ENCODE measurements at regions not wholly inside any gene's neighbourhood (a gene's known extent, or its start where the extent isn't known, plus 50 kb on each side); places are given as distances from the start of the nearest gene placed in this dataset.

DNA sequence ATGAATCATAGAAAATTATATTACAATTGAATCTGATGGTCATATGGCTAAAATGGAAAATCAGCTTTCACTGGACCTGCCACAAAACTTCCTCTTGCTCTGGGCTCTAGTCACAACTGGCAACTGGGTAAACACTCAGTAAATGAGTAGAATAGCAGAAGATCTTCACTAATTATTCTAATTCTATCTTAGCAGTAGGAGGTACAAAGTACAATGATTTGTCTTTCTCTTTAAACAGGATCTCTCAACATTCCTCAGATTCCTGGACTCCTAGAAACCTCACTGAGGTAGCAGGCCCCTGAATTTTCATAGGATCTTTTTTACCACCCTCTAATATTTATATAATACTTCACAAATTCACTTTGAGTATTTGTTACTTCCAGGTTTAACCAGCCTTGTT lies 239.9 kb upstream of the SMARCA2 start:
- H3K9me3 ChIP-seq (ENCODE audit: control insufficient read depth, low read length): no peaks in the 10 kb centered on the region
- no peak overlapping the region for H3K4me2 ChIP-seq (ENCODE audit: low read length)
- H3K9ac ChIP-seq: no peak overlapping the region
- H3K4me3 ChIP-seq (ENCODE audit: low read depth, low read length): no peak overlapping the region
- no peaks in the 10 kb centered on the region for H3K79me2 ChIP-seq
- no peak overlapping the region for H3K27ac ChIP-seq
- H3K4me1 ChIP-seq: no peaks in the 10 kb centered on the region
- H3K36me3 ChIP-seq (ENCODE audit: control insufficient read depth, insufficient read depth, low read length): no peaks in the 10 kb centered on the region
- TF ChIP-seq, protein P1, sequence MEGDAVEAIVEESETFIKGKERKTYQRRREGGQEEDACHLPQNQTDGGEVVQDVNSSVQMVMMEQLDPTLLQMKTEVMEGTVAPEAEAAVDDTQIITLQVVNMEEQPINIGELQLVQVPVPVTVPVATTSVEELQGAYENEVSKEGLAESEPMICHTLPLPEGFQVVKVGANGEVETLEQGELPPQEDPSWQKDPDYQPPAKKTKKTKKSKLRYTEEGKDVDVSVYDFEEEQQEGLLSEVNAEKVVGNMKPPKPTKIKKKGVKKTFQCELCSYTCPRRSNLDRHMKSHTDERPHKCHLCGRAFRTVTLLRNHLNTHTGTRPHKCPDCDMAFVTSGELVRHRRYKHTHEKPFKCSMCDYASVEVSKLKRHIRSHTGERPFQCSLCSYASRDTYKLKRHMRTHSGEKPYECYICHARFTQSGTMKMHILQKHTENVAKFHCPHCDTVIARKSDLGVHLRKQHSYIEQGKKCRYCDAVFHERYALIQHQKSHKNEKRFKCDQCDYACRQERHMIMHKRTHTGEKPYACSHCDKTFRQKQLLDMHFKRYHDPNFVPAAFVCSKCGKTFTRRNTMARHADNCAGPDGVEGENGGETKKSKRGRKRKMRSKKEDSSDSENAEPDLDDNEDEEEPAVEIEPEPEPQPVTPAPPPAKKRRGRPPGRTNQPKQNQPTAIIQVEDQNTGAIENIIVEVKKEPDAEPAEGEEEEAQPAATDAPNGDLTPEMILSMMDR (IDR thresholded peaks at IDR 0.05): no peak
- no peak overlapping the region for H2AFZ ChIP-seq
- no peaks in the 10 kb centered on the region for H3K27me3 ChIP-seq (ENCODE audit: control insufficient read depth, insufficient read depth, low read length)

DNA sequence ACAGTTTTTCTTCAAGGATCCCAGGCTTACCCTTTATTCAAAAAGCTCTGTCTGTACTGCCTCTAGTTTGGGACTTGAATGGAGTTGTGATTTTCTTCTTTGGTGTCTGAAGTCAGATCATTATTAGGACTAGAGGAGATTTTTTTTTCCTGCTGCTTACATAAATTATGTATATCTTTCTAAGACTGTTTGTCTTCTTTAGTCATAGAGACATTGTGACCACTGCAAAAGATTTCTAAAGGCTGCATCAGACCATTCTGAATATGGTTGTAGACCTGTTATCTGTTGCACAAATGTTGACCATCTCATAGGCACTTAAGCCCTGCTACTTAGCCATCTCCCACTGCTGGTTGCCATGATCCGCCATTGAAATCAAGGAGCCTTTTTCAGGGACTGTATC lies 238.5 kb upstream of the SMARCA2 start:
- no peaks in the 10 kb centered on the region for H3K79me2 ChIP-seq
- H2AFZ ChIP-seq: no peak overlapping the region
- H3K36me3 ChIP-seq (ENCODE audit: control insufficient read depth, insufficient read depth, low read length): no peaks in the 10 kb centered on the region
- H3K4me2 ChIP-seq (ENCODE audit: low read length): no peak overlapping the region
- no peak overlapping the region for H3K27ac ChIP-seq
- TF ChIP-seq, protein P1 (IDR thresholded peaks at IDR 0.05): no peak
- H3K27me3 ChIP-seq (ENCODE audit: control insufficient read depth, insufficient read depth, low read length): no peaks in the 10 kb centered on the region
- no peak overlapping the region for H3K9ac ChIP-seq
- no peaks in the 10 kb centered on the region for H3K9me3 ChIP-seq (ENCODE audit: control insufficient read depth, low read length)
- H3K4me1 ChIP-seq: no peaks in the 10 kb centered on the region
- no peak overlapping the region for H3K4me3 ChIP-seq (ENCODE audit: low read depth, low read length)

DNA sequence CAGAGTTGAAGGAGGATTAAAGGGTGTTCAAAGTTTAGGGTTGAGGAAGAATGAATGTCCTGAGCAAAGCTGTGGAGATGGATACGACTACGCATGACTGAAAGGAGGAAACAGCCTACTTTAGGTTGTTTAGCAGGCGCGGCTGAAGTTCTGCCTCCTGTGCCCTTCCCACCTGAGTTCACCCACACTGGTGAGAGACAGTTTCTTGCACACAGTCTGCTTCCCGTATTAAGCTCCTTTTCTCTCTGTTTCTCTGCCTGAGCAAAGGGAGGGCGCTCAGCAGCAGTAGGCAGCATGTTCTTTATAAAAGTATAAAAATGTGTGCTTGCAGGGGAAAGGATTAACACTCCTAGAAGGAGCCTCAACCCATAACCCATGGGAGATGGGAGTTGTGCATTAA lies 224.0 kb upstream of the SMARCA2 start:
- Histone ChIP-seq H2AFZ (no peak overlapping the region), H3K36me3 (ENCODE audit: control insufficient read depth, insufficient read depth, low read length) (no peaks in the 10 kb centered on the region), H3K27me3 (ENCODE audit: control insufficient read depth, insufficient read depth, low read length) (no peaks in the 10 kb centered on the region), H3K4me3 (ENCODE audit: low read depth, low read length) (no peak overlapping the region), H3K4me2 (ENCODE audit: low read length) (no peak overlapping the region), H3K4me1 (no peaks in the 10 kb centered on the region), H3K79me2 (no peaks in the 10 kb centered on the region), H3K9ac (no peak overlapping the region), H3K27ac (no peak overlapping the region), H3K9me3 (ENCODE audit: control insufficient read depth, low read length) (no peaks in the 10 kb centered on the region)
- TF ChIP-seq, protein P1 (IDR thresholded peaks at IDR 0.05): no peak

DNA sequence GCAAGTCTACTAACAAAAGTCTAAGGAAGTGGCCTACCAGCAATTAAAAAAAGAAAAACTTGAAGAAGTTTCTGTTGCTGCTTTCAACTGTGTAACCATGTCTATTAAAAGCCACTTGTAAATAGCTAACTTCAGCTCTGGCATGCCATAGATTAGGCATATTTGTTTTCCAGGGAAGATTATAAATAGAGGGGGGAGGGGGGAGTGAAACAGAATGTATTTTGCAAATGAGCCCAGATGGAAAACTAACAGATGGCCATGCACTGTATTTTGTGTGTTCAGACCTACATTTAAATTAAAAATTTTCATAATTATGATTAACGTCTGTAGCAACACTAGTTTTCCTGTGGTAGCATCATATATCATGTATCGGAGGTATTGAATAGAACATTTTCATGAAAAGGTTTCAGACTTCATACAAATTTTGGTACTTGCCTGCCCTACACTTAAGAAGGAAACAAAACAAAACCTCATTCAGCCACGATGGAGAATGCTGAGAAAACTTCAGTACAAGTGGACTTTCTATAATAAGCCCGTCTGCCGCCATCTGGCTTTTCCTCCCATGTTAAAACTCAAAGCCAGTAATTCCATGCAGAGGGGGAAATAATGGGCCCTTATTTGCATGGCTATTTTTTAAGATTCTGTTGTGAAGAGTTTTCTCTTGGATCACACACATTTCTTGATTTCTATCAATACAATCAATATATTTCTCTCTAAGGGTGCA lies 220.4 kb upstream of the SMARCA2 start:
- no peak overlapping the region for H3K4me3 ChIP-seq (ENCODE audit: low read depth, low read length)

More for the DNA sequence above, 220.4 kb upstream of the SMARCA2 start:
- H3K79me2 ChIP-seq: no peaks in the 10 kb centered on the region
- no peak overlapping the region for H2AFZ ChIP-seq
- no peak overlapping the region for H3K9ac ChIP-seq
- no peak overlapping the region for H3K4me2 ChIP-seq (ENCODE audit: low read length)
- TF ChIP-seq, protein P1 (IDR thresholded peaks at IDR 0.05): no peak
- no peaks in the 10 kb centered on the region for H3K36me3 ChIP-seq (ENCODE audit: control insufficient read depth, insufficient read depth, low read length)
- H3K27ac ChIP-seq: no peak overlapping the region
- H3K27me3 ChIP-seq (ENCODE audit: control insufficient read depth, insufficient read depth, low read length): no peaks in the 10 kb centered on the region
- H3K4me1 ChIP-seq: no peaks in the 10 kb centered on the region
- no peaks in the 10 kb centered on the region for H3K9me3 ChIP-seq (ENCODE audit: control insufficient read depth, low read length)

Data from parathyroid adenoma (tissue), 2 donors.